ENCODE measurements at regions not wholly inside any gene's neighbourhood (a gene's known extent, or its start where the extent isn't known, plus 50 kb on each side); places are given as distances from the start of the nearest gene placed in this dataset.
"Not testable (repeated sequence)": the region's sequence is repeated elsewhere in the genome, so short reads cannot be mapped to it uniquely, and the experiment has no call there.

GRCh38 chr3:3984053-3984452 is 184.8 kb downstream of the LRRN1 start:
- Histone ChIP-seq H3K4me1 (no peaks in the 10 kb centered on the region), H3K36me3 (no peaks in the 10 kb centered on the region), H3K27me3 (no peaks in the 10 kb centered on the region), H3K4me3 (no peak overlapping the region), H3K27ac (no peak overlapping the region), H3K9me3 (no peaks in the 10 kb centered on the region)
- no peak for TF ChIP-seq EP300 (IDR thresholded peaks at IDR 0.05)
- no peak for TF ChIP-seq POLR2AphosphoS5 (IDR thresholded peaks at IDR 0.05)
- TF ChIP-seq POLR2A (IDR thresholded peaks at IDR 0.05) = no peak
- TF ChIP-seq, protein P1, sequence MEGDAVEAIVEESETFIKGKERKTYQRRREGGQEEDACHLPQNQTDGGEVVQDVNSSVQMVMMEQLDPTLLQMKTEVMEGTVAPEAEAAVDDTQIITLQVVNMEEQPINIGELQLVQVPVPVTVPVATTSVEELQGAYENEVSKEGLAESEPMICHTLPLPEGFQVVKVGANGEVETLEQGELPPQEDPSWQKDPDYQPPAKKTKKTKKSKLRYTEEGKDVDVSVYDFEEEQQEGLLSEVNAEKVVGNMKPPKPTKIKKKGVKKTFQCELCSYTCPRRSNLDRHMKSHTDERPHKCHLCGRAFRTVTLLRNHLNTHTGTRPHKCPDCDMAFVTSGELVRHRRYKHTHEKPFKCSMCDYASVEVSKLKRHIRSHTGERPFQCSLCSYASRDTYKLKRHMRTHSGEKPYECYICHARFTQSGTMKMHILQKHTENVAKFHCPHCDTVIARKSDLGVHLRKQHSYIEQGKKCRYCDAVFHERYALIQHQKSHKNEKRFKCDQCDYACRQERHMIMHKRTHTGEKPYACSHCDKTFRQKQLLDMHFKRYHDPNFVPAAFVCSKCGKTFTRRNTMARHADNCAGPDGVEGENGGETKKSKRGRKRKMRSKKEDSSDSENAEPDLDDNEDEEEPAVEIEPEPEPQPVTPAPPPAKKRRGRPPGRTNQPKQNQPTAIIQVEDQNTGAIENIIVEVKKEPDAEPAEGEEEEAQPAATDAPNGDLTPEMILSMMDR (IDR thresholded peaks at IDR 0.05) = no peak
- intact Hi-C loops (cut with DNase I) = no loop called here
- WGBS, 2 donors = 94% methylated on average over 6 of the region's 6 CpGs
- no peak for DNase-seq

- no peak for DNase-seq
- TF ChIP-seq, protein P1 (IDR thresholded peaks at IDR 0.05) = no peak
- TF ChIP-seq POLR2A (IDR thresholded peaks at IDR 0.05) (no peak), POLR2AphosphoS5 (IDR thresholded peaks at IDR 0.05) (no peak), EP300 (IDR thresholded peaks at IDR 0.05) (no peak)
- Histone ChIP-seq H3K4me3 (no peak overlapping the region), H3K9me3 (no peaks in the 10 kb centered on the region), H3K27ac (no peak overlapping the region), H3K27me3 (no peaks in the 10 kb centered on the region), H3K4me1 (no peaks in the 10 kb centered on the region), H3K36me3 (no peaks in the 10 kb centered on the region)
- intact Hi-C loops (cut with DNase I) = no loop called here
- WGBS, 2 donors = 88 to 94% methylated on average over 3 of the region's 3 CpGs
These were observed 192.4 kb downstream of the LRRN1 start for GRCh38 chr3:3991598-3991997.

GRCh38 chr3:3992312-3992874 is 193.2 kb downstream of the LRRN1 start:
- Histone ChIP-seq H3K4me3 (no peak overlapping the region), H3K9me3 (no peaks in the 10 kb centered on the region), H3K27ac (no peak overlapping the region), H3K27me3 (no peaks in the 10 kb centered on the region), H3K4me1 (no peaks in the 10 kb centered on the region), H3K36me3 (no peaks in the 10 kb centered on the region)
- 62 to 76% methylated on average over 5 of the region's 5 CpGs for WGBS, 2 donors
- no peak for TF ChIP-seq EP300 (IDR thresholded peaks at IDR 0.05)
- TF ChIP-seq, protein P1 (IDR thresholded peaks at IDR 0.05) = no peak
- intact Hi-C loops (cut with DNase I) = no loop called here
- no peak for DNase-seq

DNA sequence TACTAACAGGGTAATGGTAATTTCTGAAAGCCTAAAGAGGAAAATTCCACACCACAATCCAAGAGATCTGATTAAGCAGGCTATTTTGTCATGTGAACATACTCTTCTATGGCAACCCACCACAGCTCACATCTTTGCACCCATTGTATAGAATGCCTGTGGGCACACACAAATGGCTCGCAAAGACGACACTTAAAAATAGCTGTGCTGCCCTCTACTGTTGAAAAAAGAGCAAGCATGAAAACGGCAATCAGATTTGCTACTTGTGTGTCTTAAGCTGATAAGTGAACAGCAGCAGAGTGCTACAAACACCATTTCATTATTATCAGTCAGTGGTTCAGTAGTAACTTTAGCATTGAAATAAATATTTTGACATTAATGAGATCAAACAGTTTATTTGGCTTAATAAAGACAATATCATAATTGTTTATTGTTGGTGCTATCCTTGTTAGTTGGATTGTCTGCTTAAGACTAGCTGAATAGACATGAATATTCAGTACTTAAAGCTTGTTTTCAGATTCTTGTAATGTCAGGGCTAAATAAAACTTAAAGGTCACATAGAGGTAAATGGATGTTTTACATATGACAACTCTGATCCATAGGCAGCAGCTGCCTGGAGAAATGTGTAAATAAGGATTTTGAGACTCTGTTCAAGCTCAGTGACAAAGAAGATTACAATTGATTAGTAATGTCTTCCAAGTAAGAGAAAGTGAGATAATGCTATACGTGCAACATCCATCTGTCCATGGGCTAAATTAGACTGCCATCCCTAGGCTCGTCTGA is 199.1 kb downstream of the LRRN1 start:
- Histone ChIP-seq H3K4me3 (no peak overlapping the region), H3K4me1 (no peaks in the 10 kb centered on the region), H3K9me3 (peaks cover 0 to 2% (median 0%) of the 10 kb centered on the region in 4 donors), H3K27ac (no peak overlapping the region), H3K27me3 (no peaks in the 10 kb centered on the region), H3K36me3 (no peaks in the 10 kb centered on the region)
- 28 to 38% methylated on average over 5 of the region's 5 CpGs for WGBS, 2 donors
- no peak for TF ChIP-seq EP300 (IDR thresholded peaks at IDR 0.05)
- no peak for TF ChIP-seq POLR2A (IDR thresholded peaks at IDR 0.05)
- TF ChIP-seq, protein P1 (IDR thresholded peaks at IDR 0.05) = no peak
- no peak for TF ChIP-seq POLR2AphosphoS5 (IDR thresholded peaks at IDR 0.05)
- intact Hi-C loops (cut with DNase I) = no loop called here
- DNase-seq = no peak

- H3K27me3 ChIP-seq; intact Hi-C loops (cut with DNase I); H3K27ac ChIP-seq; DNase-seq; H3K4me1 ChIP-seq; H3K36me3 ChIP-seq; H3K9me3 ChIP-seq; H3K4me3 ChIP-seq: not testable (repeated sequence)
These were observed 200.1 kb downstream of the LRRN1 start for GRCh38 chr3:3999340-3999739.
